Brain microvascular endothelial cell (primary cell): ENCODE measurements at regions not wholly inside any gene's neighbourhood (a gene's known extent, or its start where the extent isn't known, plus 50 kb on each side); places are given as distances from the start of the nearest gene placed in this dataset.

Experiments used
- DNase-seq: peaks from one replicate; pipeline ENCODE4 v3.0.0-alpha.2; 2020
- H3K27ac ChIP-seq: fragments of 250-450 bp; sonication (Bioruptor Pico); 2 replicates; pipeline ENCODE4 v1.5.1; 2020; ENCODE audit warnings: mild to moderate bottlenecking, moderate library complexity
- H3K27me3 ChIP-seq: fragments of 250-450 bp; sonication (Bioruptor Pico); replicated peaks from 2 replicates; pipeline ENCODE4 v1.5.1; 2020; ENCODE audit warnings: mild to moderate bottlenecking
- H3K36me3 ChIP-seq: fragments of 250-450 bp; sonication (Bioruptor Pico); replicated peaks from 2 replicates; pipeline ENCODE4 v1.5.1; 2020; ENCODE audit warnings: mild to moderate bottlenecking
- H3K4me3 ChIP-seq: 2 replicates; pipeline ENCODE4 v1.5.1; 2011; ENCODE audit warnings: low read depth, mild to moderate bottlenecking, control low read depth, low read length, moderate library complexity
- in situ Hi-C: cut with HindIII; loops from 2 replicates; pipeline ENCODE4 v1.10.0; 2017; ENCODE audit warnings: low sequenced_read_pairs, low pct_ligation_motif_present
- TF ChIP-seq, protein P1 (sequence below): IDR thresholded peaks from 2 replicates; pipeline ENCODE4 v1.5.1; 2011; ENCODE audit warnings: low read depth, mild to moderate bottlenecking, moderate library complexity, low read length, control low read depth, inconsistent platforms; ENCODE audit errors: missing control alignments

GRCh38 chr17:77509089-77509488 lies 368.3 kb downstream of the SEC14L1 start:
- Histone ChIP-seq H3K4me3 (no peak overlapping the region), H3K27me3 (no peaks in the 10 kb centered on the region), H3K36me3 (peaks cover 4% of the 10 kb centered on the region), H3K27ac (no peak overlapping the region)
- in situ Hi-C loops: no loop called here
- TF ChIP-seq, protein P1, sequence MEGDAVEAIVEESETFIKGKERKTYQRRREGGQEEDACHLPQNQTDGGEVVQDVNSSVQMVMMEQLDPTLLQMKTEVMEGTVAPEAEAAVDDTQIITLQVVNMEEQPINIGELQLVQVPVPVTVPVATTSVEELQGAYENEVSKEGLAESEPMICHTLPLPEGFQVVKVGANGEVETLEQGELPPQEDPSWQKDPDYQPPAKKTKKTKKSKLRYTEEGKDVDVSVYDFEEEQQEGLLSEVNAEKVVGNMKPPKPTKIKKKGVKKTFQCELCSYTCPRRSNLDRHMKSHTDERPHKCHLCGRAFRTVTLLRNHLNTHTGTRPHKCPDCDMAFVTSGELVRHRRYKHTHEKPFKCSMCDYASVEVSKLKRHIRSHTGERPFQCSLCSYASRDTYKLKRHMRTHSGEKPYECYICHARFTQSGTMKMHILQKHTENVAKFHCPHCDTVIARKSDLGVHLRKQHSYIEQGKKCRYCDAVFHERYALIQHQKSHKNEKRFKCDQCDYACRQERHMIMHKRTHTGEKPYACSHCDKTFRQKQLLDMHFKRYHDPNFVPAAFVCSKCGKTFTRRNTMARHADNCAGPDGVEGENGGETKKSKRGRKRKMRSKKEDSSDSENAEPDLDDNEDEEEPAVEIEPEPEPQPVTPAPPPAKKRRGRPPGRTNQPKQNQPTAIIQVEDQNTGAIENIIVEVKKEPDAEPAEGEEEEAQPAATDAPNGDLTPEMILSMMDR: no peak
- no peak for DNase-seq

GRCh38 chr17:77509599-77509998 lies 368.8 kb downstream of the SEC14L1 start:
- DNase-seq: no peak
- TF ChIP-seq, protein P1: no peak
- Histone ChIP-seq H3K36me3 (peaks cover 4% of the 10 kb centered on the region), H3K27ac (no peak overlapping the region), H3K27me3 (no peaks in the 10 kb centered on the region), H3K4me3 (no peak overlapping the region)
- in situ Hi-C loops: no loop called here

- in situ Hi-C loops: no loop called here
- TF ChIP-seq, protein P1: no peak
- H3K27me3 ChIP-seq: no peaks in the 10 kb centered on the region
Observed at GRCh38 chr17:77510133-77510796, 369.5 kb downstream of the SEC14L1 start.

DNA sequence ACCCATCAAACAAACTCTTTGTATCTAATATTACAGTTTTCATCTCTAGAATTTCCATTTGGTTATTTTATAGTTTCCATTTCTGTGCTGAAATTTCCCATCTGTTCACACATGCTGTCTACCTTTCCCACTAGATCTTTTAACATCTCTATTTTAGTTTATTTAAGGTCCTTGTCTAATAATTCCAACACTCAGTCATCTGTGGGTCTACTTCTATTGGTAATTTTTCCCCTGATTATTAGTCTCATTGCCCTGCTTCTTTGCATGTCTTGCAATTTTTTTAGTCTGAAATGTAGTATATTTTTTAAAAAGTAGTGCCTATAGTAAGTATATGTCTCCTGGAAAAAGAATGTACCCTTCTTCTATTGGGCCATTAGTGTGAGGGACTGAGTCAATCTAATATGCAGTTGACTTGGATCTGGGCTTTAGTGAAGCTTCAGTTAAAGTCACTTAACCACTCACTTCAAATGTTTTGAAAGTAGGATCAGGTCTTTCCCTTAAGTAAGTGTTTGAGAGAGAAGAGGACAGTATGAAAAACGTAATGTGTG lies 370.8 kb downstream of the SEC14L1 start:
- no peak for DNase-seq
- no peak overlapping the region for H3K4me3 ChIP-seq
- no peaks in the 10 kb centered on the region for H3K27me3 ChIP-seq
- in situ Hi-C loops: no loop called here
- TF ChIP-seq, protein P1: no peak
- H3K36me3 ChIP-seq: peaks cover 4% of the 10 kb centered on the region
- H3K27ac ChIP-seq: no peak overlapping the region

More at GRCh38 chr17:77510133-77510796, 369.5 kb downstream of the SEC14L1 start:
- Histone ChIP-seq H3K4me3 (no peak overlapping the region), H3K36me3 (peaks cover 4% of the 10 kb centered on the region), H3K27ac (no peak overlapping the region)
- DNase-seq: no peak

GRCh38 chr17:77512062-77512946 lies 371.5 kb downstream of the SEC14L1 start:
- Histone ChIP-seq H3K4me3 (no peak overlapping the region), H3K27me3 (no peaks in the 10 kb centered on the region), H3K36me3 (peaks cover 4% of the 10 kb centered on the region), H3K27ac (no peak overlapping the region)
- TF ChIP-seq, protein P1: no peak
- no peak for DNase-seq
- in situ Hi-C loops: no loop called here
